Smooth muscle cell (in vitro differentiated cells): ENCODE measurements at regions not wholly inside any gene's neighbourhood (a gene's known extent, or its start where the extent isn't known, plus 50 kb on each side); places are given as distances from the start of the nearest gene placed in this dataset.

Source experiments
- DNase-seq: peaks from one replicate; lab custom pipeline; 2025; ENCODE audit not compliant: unreplicated experiment; lab: John Stamatoyannopoulos, UW
- H2AFZ ChIP-seq: fragments of 200-600 bp; sonication (generic); 2 replicates; pipeline ENCODE4 v1.6.0; 2016; ENCODE audit warnings: antibody characterized with exemption, low read depth, mild to moderate bottlenecking
- H3F3A ChIP-seq: fragments of 200-600 bp; sonication (generic); 2 replicates; pipeline ENCODE4 v1.6.0; 2017; ENCODE audit warnings: antibody characterized with exemption, low read depth
- H3K27ac ChIP-seq: fragments of 200-600 bp; sonication (generic); 2 replicates; pipeline ENCODE4 v1.5.1; 2016; ENCODE audit warnings: low read depth, mild to moderate bottlenecking
- H3K27me3 ChIP-seq: fragments of 200-600 bp; sonication (generic); 2 replicates; pipeline ENCODE4 v1.6.1; 2016; ENCODE audit warnings: low read depth, mild to moderate bottlenecking
- H3K36me3 ChIP-seq: fragments of 200-600 bp; sonication (generic); 2 replicates; pipeline ENCODE4 v1.5.1; 2016; ENCODE audit warnings: low read depth
- H3K4me1 ChIP-seq: fragments of 200-600 bp; sonication (generic); 2 replicates; pipeline ENCODE4 v1.5.1; 2016; ENCODE audit warnings: low read depth
- H3K4me2 ChIP-seq: fragments of 200-600 bp; sonication (generic); 2 replicates; pipeline ENCODE4 v1.6.0; 2016; ENCODE audit warnings: mild to moderate bottlenecking
- H3K4me3 ChIP-seq: fragments of 200-600 bp; sonication (generic); 2 replicates; pipeline ENCODE4 v1.5.1; 2016; ENCODE audit warnings: mild to moderate bottlenecking
- H3K79me2 ChIP-seq: fragments of 200-600 bp; sonication (generic); 2 replicates; pipeline ENCODE4 v1.6.0; 2016; ENCODE audit warnings: low read depth, mild to moderate bottlenecking
- H3K9ac ChIP-seq: fragments of 200-600 bp; sonication (generic); 2 replicates; pipeline ENCODE4 v1.6.0; 2016; ENCODE audit warnings: low read depth
- H3K9me3 ChIP-seq: fragments of 200-600 bp; sonication (generic); replicated peaks from 2 replicates; pipeline ENCODE4 v1.5.1; 2016; ENCODE audit warnings: low read depth
- H4K20me1 ChIP-seq: fragments of 200-600 bp; sonication (generic); 2 replicates; pipeline ENCODE4 v1.6.0; 2016; ENCODE audit warnings: low read depth
- CTCF ChIP-seq: fragments of 200-600 bp; sonication (generic); IDR thresholded peaks from 2 replicates; pipeline ENCODE4 v1.5.1; 2017; ENCODE audit warnings: borderline replicate concordance, mild to moderate bottlenecking, antibody characterized with exemption; ENCODE audit not compliant: insufficient read depth, poor library complexity, severe bottlenecking
- WGBS: methylation state at CpG from one replicate; pipeline ENCODE4 v1.1.7; 2016; ENCODE audit warnings: low lambda C conversion rate; 5-methylcytosine and 5-hydroxymethylcytosine counted together

GRCh38 chr6:77217896-77218295 is 245.4 kb downstream of the HTR1B start:
- H3K4me1 ChIP-seq: no peaks in the 10 kb centered on the region
- no peak for DNase-seq
- H3K79me2 ChIP-seq: no peaks in the 10 kb centered on the region
- H3K4me2 ChIP-seq: no peak overlapping the region
- H4K20me1 ChIP-seq: no peaks in the 10 kb centered on the region
- H3K4me3 ChIP-seq: no peak overlapping the region
- no peaks in the 10 kb centered on the region for H3K27me3 ChIP-seq
- no peak overlapping the region for H3K27ac ChIP-seq
- H3K9me3 ChIP-seq: no peaks in the 10 kb centered on the region
- no peak overlapping the region for H3K9ac ChIP-seq
- no peak for TF ChIP-seq CTCF
- no peaks in the 10 kb centered on the region for H3K36me3 ChIP-seq
- no peak overlapping the region for H2AFZ ChIP-seq
- no peaks in the 10 kb centered on the region for H3F3A ChIP-seq

- Histone ChIP-seq H3K9me3 (no peaks in the 10 kb centered on the region), H3K9ac (no peak overlapping the region), H3K4me1 (no peaks in the 10 kb centered on the region), H3K4me3 (no peak overlapping the region), H3K4me2 (no peak overlapping the region), H3K36me3 (no peaks in the 10 kb centered on the region), H2AFZ (no peak overlapping the region), H3F3A (no peaks in the 10 kb centered on the region), H3K27me3 (no peaks in the 10 kb centered on the region), H3K27ac (no peak overlapping the region), H4K20me1 (no peaks in the 10 kb centered on the region), H3K79me2 (no peaks in the 10 kb centered on the region)
- TF ChIP-seq CTCF: no peak
- no peak for DNase-seq
Measured at GRCh38 chr6:77205936-77206335, 257.4 kb downstream of the HTR1B start.

GRCh38 chr6:77204555-77204954 is 258.7 kb downstream of the HTR1B start:
- no peak for TF ChIP-seq CTCF
- 98% methylated on average over 1 of the region's 1 CpG for WGBS
- H3K4me3 ChIP-seq: no peak overlapping the region
- H3K79me2 ChIP-seq: no peaks in the 10 kb centered on the region
- H2AFZ ChIP-seq: no peak overlapping the region
- H3K27ac ChIP-seq: no peak overlapping the region
- no peak for DNase-seq
- H3F3A ChIP-seq: no peaks in the 10 kb centered on the region
- no peak overlapping the region for H3K4me2 ChIP-seq
- no peaks in the 10 kb centered on the region for H3K27me3 ChIP-seq
- no peaks in the 10 kb centered on the region for H3K4me1 ChIP-seq
- H3K9me3 ChIP-seq: no peaks in the 10 kb centered on the region
- no peaks in the 10 kb centered on the region for H4K20me1 ChIP-seq
- H3K9ac ChIP-seq: no peak overlapping the region
- H3K36me3 ChIP-seq: no peaks in the 10 kb centered on the region

- no peak for TF ChIP-seq CTCF
Measured at GRCh38 chr6:77183447-77183846, 279.8 kb downstream of the HTR1B start.

More at GRCh38 chr6:77183447-77183846, 279.8 kb downstream of the HTR1B start:
- H3K27me3 ChIP-seq: no peaks in the 10 kb centered on the region
- no peak overlapping the region for H3K4me3 ChIP-seq
- H3K4me2 ChIP-seq: no peak overlapping the region
- WGBS: 83% methylated on average over 3 of the region's 3 CpGs
- no peaks in the 10 kb centered on the region for H3K36me3 ChIP-seq
- H3K79me2 ChIP-seq: no peaks in the 10 kb centered on the region
- no peaks in the 10 kb centered on the region for H3K4me1 ChIP-seq
- H3K9me3 ChIP-seq: peaks cover 4% of the 10 kb centered on the region
- H3F3A ChIP-seq: no peaks in the 10 kb centered on the region
- H4K20me1 ChIP-seq: no peaks in the 10 kb centered on the region
- DNase-seq: no peak
- no peak overlapping the region for H2AFZ ChIP-seq
- H3K9ac ChIP-seq: no peak overlapping the region
- H3K27ac ChIP-seq: no peak overlapping the region
